Neural cell (in vitro differentiated cells): ENCODE measurements at regions not wholly inside any gene's neighbourhood (a gene's known extent, or its start where the extent isn't known, plus 50 kb on each side); places are given as distances from the start of the nearest gene placed in this dataset.

Experiments
- H2AFZ ChIP-seq: fragments of 200-600, 300-800 bp; sonication (generic), shearing (Covaris generic); 2 replicates; pipeline ENCODE4 v1.6.0; 2014; ENCODE audit warnings: low read depth, mild to moderate bottlenecking, antibody characterized with exemption, low read length, moderate library complexity
- H3F3A ChIP-seq: fragments of 200-600 bp; shearing (Covaris generic); 2 replicates; pipeline ENCODE4 v1.6.1; 2016; ENCODE audit warnings: mild to moderate bottlenecking, moderate library complexity, mixed read lengths, antibody characterized with exemption, low read length; ENCODE audit not compliant: insufficient read depth, poor library complexity, severe bottlenecking
- H3K27ac ChIP-seq: fragments of 200-600, 300-800 bp; sonication (generic), shearing (Covaris generic); 2 replicates; pipeline ENCODE4 v1.5.1; 2014; ENCODE audit warnings: mild to moderate bottlenecking, low read length, moderate library complexity
- H3K27me3 ChIP-seq: fragments of 300-800, 200-600 bp; sonication (generic), shearing (Covaris generic); 2 replicates; pipeline ENCODE4 v1.6.0; 2014; ENCODE audit warnings: mild to moderate bottlenecking, low read depth, low read length, moderate library complexity; ENCODE audit not compliant: insufficient read depth
- H3K36me3 ChIP-seq: fragments of 300-800, 200-600 bp; sonication (generic), shearing (Covaris generic); 2 replicates; pipeline ENCODE4 v1.5.1; 2014; ENCODE audit warnings: mild to moderate bottlenecking, antibody characterized with exemption, low read length, moderate library complexity; ENCODE audit not compliant: insufficient read depth
- H3K4me2 ChIP-seq: fragments of 300-800, 200-600 bp; sonication (generic), shearing (Covaris generic); 2 replicates; pipeline ENCODE4 v1.6.0; 2014; ENCODE audit warnings: mild to moderate bottlenecking, low read length
- H3K4me3 ChIP-seq: fragments of 300-800, 200-600 bp; sonication (generic), shearing (Covaris generic); 2 replicates; pipeline ENCODE4 v1.5.1; 2014; ENCODE audit warnings: mild to moderate bottlenecking, low read length, moderate library complexity
- H3K79me2 ChIP-seq: fragments of 200-600 bp; shearing (Covaris generic); replicated peaks from 2 replicates; pipeline ENCODE4 v1.6.0; 2014; ENCODE audit warnings: mild to moderate bottlenecking, low read length, moderate library complexity; ENCODE audit not compliant: insufficient read depth
- H3K9ac ChIP-seq: fragments of 300-800, 200-600 bp; sonication (generic), shearing (Covaris generic); 2 replicates; pipeline ENCODE4 v1.6.1; 2016; ENCODE audit warnings: mild to moderate bottlenecking, low read length, mixed read lengths
- H3K9me2 ChIP-seq: fragments of 200-600 bp; shearing (Covaris generic); 2 replicates; pipeline ENCODE4 v1.6.1; 2016; ENCODE audit warnings: mild to moderate bottlenecking, low read length, mixed read lengths; ENCODE audit not compliant: insufficient read depth
- H3K9me3 ChIP-seq: fragments of 200-600, 300-800 bp; sonication (generic), shearing (Covaris generic); 2 replicates; pipeline ENCODE4 v1.6.1; 2016; ENCODE audit warnings: mild to moderate bottlenecking, mixed run types, low read length, moderate library complexity, mixed read lengths
- H4K20me1 ChIP-seq: fragments of 200-600 bp; shearing (Covaris generic); 2 replicates; pipeline ENCODE4 v1.6.1; 2016; ENCODE audit warnings: mild to moderate bottlenecking, mixed run types; ENCODE audit not compliant: insufficient read depth
- CTCF ChIP-seq: fragments of 450-650 bp; IDR thresholded peaks from 2 replicates; pipeline ENCODE4 v1.5.1; 2014; ENCODE audit warnings: antibody characterized with exemption, mild to moderate bottlenecking, moderate library complexity; ENCODE audit not compliant: poor library complexity, severe bottlenecking
- EP300 ChIP-seq: fragments of 450-650 bp; conservative IDR thresholded peaks from 2 replicates; pipeline ENCODE4 v1.6.1; 2014; ENCODE audit warnings: antibody characterized with exemption, mild to moderate bottlenecking, moderate library complexity; ENCODE audit not compliant: poor library complexity, severe bottlenecking
- EZH2 ChIP-seq: fragments of 200-600, 300-800 bp; shearing (Covaris generic), sonication (generic); IDR thresholded peaks from 2 replicates; pipeline ENCODE4 v1.6.1; 2014; ENCODE audit warnings: antibody characterized with exemption, low read length, borderline replicate concordance, mild to moderate bottlenecking; ENCODE audit not compliant: insufficient read depth, poor library complexity, severe bottlenecking
- MXI1 ChIP-seq: fragments of 450-650 bp; conservative IDR thresholded peaks from 2 replicates; pipeline ENCODE4 v1.6.1; 2014; ENCODE audit warnings: antibody characterized with exemption, mild to moderate bottlenecking; ENCODE audit not compliant: poor library complexity, severe bottlenecking
- POLR2AphosphoS5 ChIP-seq: IDR thresholded peaks from 2 replicates; pipeline ENCODE4 v1.6.1; 2012
- RAD21 ChIP-seq: fragments of 450-650 bp; conservative IDR thresholded peaks from 2 replicates; pipeline ENCODE4 v1.6.1; 2014; ENCODE audit warnings: antibody characterized with exemption, mild to moderate bottlenecking, moderate library complexity
- REST ChIP-seq: IDR thresholded peaks from 2 replicates; pipeline ENCODE4 v1.6.1; 2012; ENCODE audit warnings: borderline replicate concordance
- SMC3 ChIP-seq: fragments of 450-650 bp; conservative IDR thresholded peaks from 2 replicates; pipeline ENCODE4 v1.6.1; 2014; ENCODE audit warnings: antibody characterized with exemption, mild to moderate bottlenecking, moderate library complexity; ENCODE audit not compliant: poor library complexity
- TAF1 ChIP-seq: IDR thresholded peaks from 2 replicates; pipeline ENCODE4 v1.6.1; 2012; ENCODE audit warnings: low read depth

GRCh38 chr2:150208689-150209088, 278.8 kb downstream of the RND3 start:
- H3K4me2 ChIP-seq, result no peak overlapping the region
- no peak for TF ChIP-seq RAD21
- no peak for TF ChIP-seq REST
- TF ChIP-seq POLR2AphosphoS5, result no peak
- no peak for TF ChIP-seq MXI1
- TF ChIP-seq EP300, result no peak
- TF ChIP-seq EZH2, result no peak
- no peak for TF ChIP-seq CTCF
- TF ChIP-seq SMC3, result no peak
- no peak for TF ChIP-seq TAF1
- H3K27me3 ChIP-seq, result no peaks in the 10 kb centered on the region
- no peak overlapping the region for H3K9ac ChIP-seq
- no peaks in the 10 kb centered on the region for H3K79me2 ChIP-seq
- H3K9me3 ChIP-seq, result no peaks in the 10 kb centered on the region
- H3K4me3 ChIP-seq, result no peak overlapping the region
- no peaks in the 10 kb centered on the region for H3K9me2 ChIP-seq
- no peaks in the 10 kb centered on the region for H3F3A ChIP-seq
- no peak overlapping the region for H2AFZ ChIP-seq
- no peaks in the 10 kb centered on the region for H4K20me1 ChIP-seq
- no peaks in the 10 kb centered on the region for H3K36me3 ChIP-seq
- H3K27ac ChIP-seq, result no peak overlapping the region

DNA sequence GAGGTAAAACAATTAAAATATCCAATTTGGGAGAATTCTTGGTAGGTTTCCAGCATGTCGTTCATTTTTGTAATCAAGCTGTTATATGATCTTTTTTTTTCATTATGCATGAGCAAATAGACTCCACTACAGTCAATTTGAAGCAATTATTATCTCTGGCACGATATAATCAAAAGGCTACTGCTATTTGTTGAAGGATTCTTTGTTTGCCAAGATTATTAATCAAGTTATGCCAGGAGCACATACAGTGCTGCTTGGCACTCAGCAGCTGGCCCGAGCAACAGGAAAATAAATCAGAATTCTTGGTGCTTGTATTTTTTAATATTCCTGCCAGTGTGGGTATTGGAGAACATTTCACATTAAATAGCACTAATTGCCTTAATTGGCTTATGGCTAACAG, 279.5 kb downstream of the RND3 start:
- H3K79me2 ChIP-seq, result no peaks in the 10 kb centered on the region
- H3K4me3 ChIP-seq, result no peak overlapping the region
- no peak overlapping the region for H3K4me2 ChIP-seq
- H3K36me3 ChIP-seq, result no peaks in the 10 kb centered on the region
- H3K27ac ChIP-seq, result no peak overlapping the region
- H3F3A ChIP-seq, result no peaks in the 10 kb centered on the region
- no peaks in the 10 kb centered on the region for H4K20me1 ChIP-seq
- no peaks in the 10 kb centered on the region for H3K27me3 ChIP-seq
- H2AFZ ChIP-seq, result no peak overlapping the region
- H3K9me2 ChIP-seq, result no peaks in the 10 kb centered on the region
- H3K9me3 ChIP-seq, result no peaks in the 10 kb centered on the region
- TF ChIP-seq RAD21 (no peak), POLR2AphosphoS5 (no peak), SMC3 (no peak), REST (no peak), TAF1 (no peak), EP300 (no peak), MXI1 (no peak), CTCF (no peak), EZH2 (no peak)
- H3K9ac ChIP-seq, result no peak overlapping the region
